Parathyroid adenoma (tissue), 2 donors: ENCODE measurements at regions not wholly inside any gene's neighbourhood (a gene's known extent, or its start where the extent isn't known, plus 50 kb on each side); places are given as distances from the start of the nearest gene placed in this dataset.

Experiments
- H2AFZ ChIP-seq: fragments of 300-600 bp; sonication (generic); one replicate; pipeline ENCODE4 v1.7.0; 2017; ENCODE audit warnings: antibody characterized with exemption, mild to moderate bottlenecking
- H3K27ac ChIP-seq: fragments of 300-600 bp; sonication (generic); one replicate; pipeline ENCODE4 v1.7.0; 2017
- H3K27me3 ChIP-seq: fragments of 300-600 bp; sonication (generic); one replicate; pipeline ENCODE4 v1.7.0; 2017; ENCODE audit warnings: low read length; ENCODE audit not compliant: control insufficient read depth, insufficient read depth
- H3K36me3 ChIP-seq: fragments of 300-600 bp; sonication (generic); one replicate; pipeline ENCODE4 v1.7.0; 2017; ENCODE audit warnings: low read length; ENCODE audit not compliant: control insufficient read depth, insufficient read depth
- H3K4me1 ChIP-seq: fragments of 300-600 bp; sonication (generic); one replicate; pipeline ENCODE4 v1.7.0; 2017; ENCODE audit warnings: control low read depth
- H3K4me2 ChIP-seq: fragments of 300-600 bp; sonication (generic); one replicate; pipeline ENCODE4 v1.7.0; 2017; ENCODE audit warnings: low read length
- H3K4me3 ChIP-seq: fragments of 300-600 bp; sonication (generic); one replicate; pipeline ENCODE4 v1.7.0; 2017; ENCODE audit warnings: low read depth, low read length
- H3K79me2 ChIP-seq: fragments of 300-600 bp; sonication (generic); one replicate; pipeline ENCODE4 v1.7.0; 2017; ENCODE audit warnings: control low read depth
- H3K9ac ChIP-seq: fragments of 300-600 bp; sonication (generic); one replicate; pipeline ENCODE4 v1.7.0; 2017; ENCODE audit warnings: mild to moderate bottlenecking
- H3K9me3 ChIP-seq: fragments of 300-600 bp; sonication (generic); one replicate; pipeline ENCODE4 v1.7.0; 2017; ENCODE audit warnings: low read length; ENCODE audit not compliant: control insufficient read depth
- CTCF ChIP-seq: fragments of 300-600 bp; sonication (generic); IDR thresholded peaks from one replicate; pipeline ENCODE4 v1.7.0; 2017; ENCODE audit warnings: antibody characterized with exemption, mild to moderate bottlenecking
- donor health status: primary hyperparathyroidism.

DNA sequence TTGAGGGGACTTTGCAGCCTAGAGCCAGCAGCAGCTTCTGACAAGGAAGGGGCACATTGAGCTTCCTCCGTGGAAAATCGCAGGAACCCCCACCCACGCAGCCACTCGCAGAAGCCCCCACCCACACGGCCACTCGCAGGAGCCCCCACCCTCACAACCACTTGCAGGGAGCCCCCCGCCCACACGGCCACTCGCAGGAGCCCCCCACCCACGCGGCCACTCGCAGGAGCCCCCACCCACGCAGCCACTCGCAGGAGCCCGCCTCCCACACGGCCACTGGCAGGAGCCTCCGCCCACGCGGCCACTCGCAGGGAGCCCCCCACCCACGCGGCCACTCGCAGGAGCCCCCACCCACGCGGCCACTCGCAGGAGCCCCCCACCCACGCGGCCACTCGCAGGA, 228.4 kb upstream of the CDH4 start:
- TF ChIP-seq CTCF = no peak
- H3K36me3 ChIP-seq = no peaks in the 10 kb centered on the region
- no peaks in the 10 kb centered on the region for H3K79me2 ChIP-seq
- H3K27ac ChIP-seq = no peak overlapping the region
- no peak overlapping the region for H3K4me2 ChIP-seq
- H3K27me3 ChIP-seq = no peaks in the 10 kb centered on the region
- H3K9me3 ChIP-seq = no peaks in the 10 kb centered on the region
- H3K4me1 ChIP-seq = no peaks in the 10 kb centered on the region
- no peak overlapping the region for H3K4me3 ChIP-seq
- no peak overlapping the region for H2AFZ ChIP-seq
- no peak overlapping the region for H3K9ac ChIP-seq

GRCh38 chr20:61024390-61024789, 227.7 kb upstream of the CDH4 start:
- Histone ChIP-seq H3K36me3 (no peaks in the 10 kb centered on the region), H3K4me3 (no peak overlapping the region), H3K9ac (no peak overlapping the region), H2AFZ (no peak overlapping the region), H3K4me1 (no peaks in the 10 kb centered on the region), H3K27ac (no peak overlapping the region), H3K27me3 (no peaks in the 10 kb centered on the region), H3K4me2 (no peak overlapping the region), H3K79me2 (no peaks in the 10 kb centered on the region), H3K9me3 (no peaks in the 10 kb centered on the region)
- no peak for TF ChIP-seq CTCF

GRCh38 chr20:61025536-61025935, 226.5 kb upstream of the CDH4 start:
- H3K27ac ChIP-seq = no peak overlapping the region
- H3K79me2 ChIP-seq = no peaks in the 10 kb centered on the region
- no peaks in the 10 kb centered on the region for H3K9me3 ChIP-seq
- H3K4me1 ChIP-seq = no peaks in the 10 kb centered on the region
- H3K27me3 ChIP-seq = no peaks in the 10 kb centered on the region
- no peak for TF ChIP-seq CTCF
- H3K4me3 ChIP-seq = no peak overlapping the region
- H3K9ac ChIP-seq = no peak overlapping the region
- no peak overlapping the region for H3K4me2 ChIP-seq
- no peak overlapping the region for H2AFZ ChIP-seq
- H3K36me3 ChIP-seq = no peaks in the 10 kb centered on the region

- H3K4me2 ChIP-seq = no peak overlapping the region
- H3K27me3 ChIP-seq = no peaks in the 10 kb centered on the region
- no peak overlapping the region for H3K9ac ChIP-seq
- no peaks in the 10 kb centered on the region for H3K79me2 ChIP-seq
- H3K9me3 ChIP-seq = no peaks in the 10 kb centered on the region
- H3K36me3 ChIP-seq = no peaks in the 10 kb centered on the region
- no peak for TF ChIP-seq CTCF
- H2AFZ ChIP-seq = no peak overlapping the region
- no peak overlapping the region for H3K27ac ChIP-seq
- H3K4me3 ChIP-seq = no peak overlapping the region
- no peaks in the 10 kb centered on the region for H3K4me1 ChIP-seq
Measured at GRCh38 chr20:61026173-61026572, 225.9 kb upstream of the CDH4 start.

DNA sequence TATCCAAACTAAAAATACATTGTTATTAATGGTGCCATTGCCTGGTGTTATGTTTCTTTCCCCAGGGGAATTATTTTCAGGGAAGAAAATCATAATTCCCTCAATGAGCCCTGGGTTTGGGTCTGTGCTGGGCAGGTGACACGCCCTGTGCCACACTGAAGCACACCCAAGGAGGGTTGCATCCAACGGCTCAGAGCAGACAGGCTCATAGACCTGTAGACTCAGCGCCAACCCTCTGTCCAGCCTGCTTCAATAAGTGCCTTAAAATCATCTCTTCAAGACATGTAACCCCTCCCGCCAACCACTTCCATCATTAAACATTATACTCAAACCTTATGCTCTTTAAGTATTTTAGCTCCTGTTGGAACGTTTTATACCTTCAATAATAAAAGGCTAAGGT, 225.3 kb upstream of the CDH4 start:
- no peak overlapping the region for H3K4me3 ChIP-seq
- H3K9ac ChIP-seq = no peak overlapping the region
- H3K36me3 ChIP-seq = no peaks in the 10 kb centered on the region
- H3K4me2 ChIP-seq = no peak overlapping the region
- no peaks in the 10 kb centered on the region for H3K27me3 ChIP-seq
- no peak overlapping the region for H3K27ac ChIP-seq
- H3K4me1 ChIP-seq = no peaks in the 10 kb centered on the region
- H3K9me3 ChIP-seq = no peaks in the 10 kb centered on the region
- no peaks in the 10 kb centered on the region for H3K79me2 ChIP-seq
- no peak for TF ChIP-seq CTCF
- H2AFZ ChIP-seq = no peak overlapping the region
